ENCODE measurements at regions not wholly inside any gene's neighbourhood (a gene's known extent, or its start where the extent isn't known, plus 50 kb on each side); places are given as distances from the start of the nearest gene placed in this dataset.

- no peak overlapping the region for H3K4me2 ChIP-seq (ENCODE audit: insufficient read depth, low read length)
- POLR2A ChIA-PET = interaction anchor here (0.7 kb wide), 1 partner anchor 395 kb away, joined by 3 read pairs; no protein-coding TSS in a partner anchor
- no peaks in the 10 kb centered on the region for H3K79me2 ChIP-seq (ENCODE audit: control insufficient read depth, insufficient read depth, low read length)
- H3K36me3 ChIP-seq (ENCODE audit: control insufficient read depth, insufficient read depth, low read length) = no peaks in the 10 kb centered on the region
- H3K27ac ChIP-seq (ENCODE audit: extremely low read depth, low read depth, low read length) = no peak overlapping the region
- TF ChIP-seq, protein P1, sequence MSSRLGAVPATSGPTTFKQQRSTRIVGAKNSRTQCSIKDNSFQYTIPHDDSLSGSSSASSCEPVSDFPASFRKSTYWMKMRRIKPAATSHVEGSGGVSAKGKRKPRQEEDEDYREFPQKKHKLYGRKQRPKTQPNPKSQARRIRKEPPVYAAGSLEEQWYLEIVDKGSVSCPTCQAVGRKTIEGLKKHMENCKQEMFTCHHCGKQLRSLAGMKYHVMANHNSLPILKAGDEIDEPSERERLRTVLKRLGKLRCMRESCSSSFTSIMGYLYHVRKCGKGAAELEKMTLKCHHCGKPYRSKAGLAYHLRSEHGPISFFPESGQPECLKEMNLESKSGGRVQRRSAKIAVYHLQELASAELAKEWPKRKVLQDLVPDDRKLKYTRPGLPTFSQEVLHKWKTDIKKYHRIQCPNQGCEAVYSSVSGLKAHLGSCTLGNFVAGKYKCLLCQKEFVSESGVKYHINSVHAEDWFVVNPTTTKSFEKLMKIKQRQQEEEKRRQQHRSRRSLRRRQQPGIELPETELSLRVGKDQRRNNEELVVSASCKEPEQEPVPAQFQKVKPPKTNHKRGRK (tag; IDR thresholded peaks at IDR 0.05) = 0 out of 2 replicates have a peak, but pooled peaks have one; percentile 2
- TF ChIP-seq ZNF24 (IDR thresholded peaks at IDR 0.05) = no peak
- no peaks in the 10 kb centered on the region; a peak in 1 of 5 replicates for H3K4me1 ChIP-seq (replicated peaks in 1 of 2; ENCODE audit: control insufficient read depth in 2 of 2, insufficient read depth in 2 of 2, low read length in 2 of 2)
- DNase-seq (ENCODE audit: extremely low read depth in 1 of 4, low spot score in 3 of 4) (no peak), ATAC-seq (no peak), FAIRE-seq (no peak)
- H3K9me1 ChIP-seq (ENCODE audit: control insufficient read depth, insufficient read depth, low read length) = no peaks in the 10 kb centered on the region
- in situ Hi-C loops (cut with MboI) = no loop called here
- H3K9ac ChIP-seq (ENCODE audit: insufficient read depth in 1 of 2, low read depth in 2 of 2, low read length in 2 of 2) = no peak overlapping the region
- no peaks in the 10 kb centered on the region for H3K9me3 ChIP-seq (replicated peaks; ENCODE audit: control insufficient read depth, insufficient read depth, low read depth, low read length)
- H3K4me3 ChIP-seq = no peak overlapping the region
- CTCF ChIA-PET (ENCODE audit: low intra/inter-chr PET ratio) = interaction anchor here (0.5 kb wide), 1 partner anchor 760 kb away, joined by 5 read pairs; no protein-coding TSS in a partner anchor
- peaks cover 9 to 50% of the 10 kb centered on the region in 2 experiments; a peak in 3 of 5 replicates for H3K27me3 ChIP-seq (ENCODE audit: control insufficient read depth in 2 of 2, insufficient read depth in 2 of 2, low read length in 2 of 2)
- BruUV-seq (replicated peaks) = no TSS peak
- intact Hi-C loops (cut with micrococcal nuclease) = no loop called here
- peaks cover 7% of the 10 kb centered on the region; the same call in 1 of the 2 replicates for H4K20me1 ChIP-seq (replicated peaks; ENCODE audit: control insufficient read depth, insufficient read depth, low read length)
- WGBS (ENCODE audit: insufficient coverage, low coverage, missing lambda C conversion rate) = 4% methylated on average over 10 of the region's 10 CpGs
- H2AFZ ChIP-seq (ENCODE audit: low read depth, low read length) = no peak overlapping the region
These were observed 114.4 kb upstream of the PPP1R26 start for GRCh38 chr9:135365013-135365768.

DNA sequence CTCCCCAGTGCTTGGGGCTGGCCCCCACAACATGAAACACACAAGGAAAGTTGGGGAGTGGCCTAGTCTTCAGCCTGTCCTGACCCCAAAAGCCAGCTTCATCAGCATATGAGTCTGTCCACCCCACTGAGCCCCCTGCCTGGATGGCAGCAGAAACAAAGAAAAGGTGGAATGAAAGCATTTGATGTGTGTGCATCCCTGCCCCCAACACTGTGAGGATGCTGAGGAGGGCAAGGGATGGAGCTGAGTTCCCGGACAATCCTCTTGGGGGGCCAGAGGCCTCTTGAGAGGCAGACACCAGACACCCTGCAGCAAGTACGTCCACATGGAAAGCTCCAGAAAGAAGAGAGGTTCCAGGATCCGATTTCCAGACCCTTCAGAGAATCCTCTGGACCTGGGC lies 113.5 kb upstream of the PPP1R26 start:
- BruUV-seq (replicated peaks) = no TSS peak
- H3K9me3 ChIP-seq (replicated peaks; ENCODE audit: control insufficient read depth, insufficient read depth, low read depth, low read length) = no peaks in the 10 kb centered on the region
- H3K4me1 ChIP-seq (replicated peaks in 1 of 2; ENCODE audit: control insufficient read depth in 2 of 2, insufficient read depth in 2 of 2, low read length in 2 of 2) = no peaks in the 10 kb centered on the region; a peak in 2 of 5 replicates
- WGBS (ENCODE audit: insufficient coverage, low coverage, missing lambda C conversion rate) = 0% methylated on average over 3 of the region's 3 CpGs
- ChIA-PET CTCF (ENCODE audit: low intra/inter-chr PET ratio) (no interaction called here), POLR2A (interaction anchor here (1.7 kb wide), 1 partner anchor 9 kb away, joined by 3 read pairs; no protein-coding TSS in a partner anchor)
- no peak overlapping the region for H3K4me3 ChIP-seq
- H2AFZ ChIP-seq (ENCODE audit: low read depth, low read length) = no peak overlapping the region
- H3K9ac ChIP-seq (ENCODE audit: insufficient read depth in 1 of 2, low read depth in 2 of 2, low read length in 2 of 2) = no peak overlapping the region
- H3K79me2 ChIP-seq (ENCODE audit: control insufficient read depth, insufficient read depth, low read length) = no peaks in the 10 kb centered on the region
- H3K27ac ChIP-seq (ENCODE audit: extremely low read depth, low read depth, low read length) = no peak overlapping the region
- H3K4me2 ChIP-seq (ENCODE audit: insufficient read depth, low read length) = no peak overlapping the region
- H3K9me1 ChIP-seq (ENCODE audit: control insufficient read depth, insufficient read depth, low read length) = no peaks in the 10 kb centered on the region
- intact Hi-C loops (cut with micrococcal nuclease) (no loop called here), in situ Hi-C loops (cut with MboI) (no loop called here)
- ATAC-seq (no peak), DNase-seq (ENCODE audit: extremely low read depth in 1 of 4, low spot score in 3 of 4) (no peak), FAIRE-seq (no peak)
- peaks cover 11 to 53% of the 10 kb centered on the region in 2 experiments; a peak in 3 of 5 replicates for H3K27me3 ChIP-seq (ENCODE audit: control insufficient read depth in 2 of 2, insufficient read depth in 2 of 2, low read length in 2 of 2)
- H4K20me1 ChIP-seq (replicated peaks; ENCODE audit: control insufficient read depth, insufficient read depth, low read length) = peaks cover 7% of the 10 kb centered on the region; the same call in 1 of the 2 replicates
- H3K36me3 ChIP-seq (ENCODE audit: control insufficient read depth, insufficient read depth, low read length) = no peaks in the 10 kb centered on the region
- TF ChIP-seq DACH1 (IDR thresholded peaks at IDR 0.05; ENCODE audit: partially characterized antibody) (no peak), SRSF3 (IDR thresholded peaks at IDR 0.05; ENCODE audit: insufficient read depth, low read length) (no peak), CTBP1 (IDR thresholded peaks at IDR 0.05; ENCODE audit: borderline replicate concordance) (no peak), ZZZ3 (IDR thresholded peaks at IDR 0.05) (no peak), ZMIZ1 (IDR thresholded peaks at IDR 0.05; ENCODE audit: low read depth in 2 of 2, low read length in 2 of 2) (no peak), KLF1 (tag; IDR thresholded peaks at IDR 0.05) (no peak), ZNF436 (CRISPR knock-in tag; IDR thresholded peaks at IDR 0.05) (no peak), ZNF174 (CRISPR knock-in tag; IDR thresholded peaks at IDR 0.05) (no peak), ZFP36 (IDR thresholded peaks at IDR 0.05; ENCODE audit: low read depth, low read length, partially characterized antibody) (no peak)

Measured in K562 (cell line).